ENCODE measurements at regions not wholly inside any gene's neighbourhood (a gene's known extent, or its start where the extent isn't known, plus 50 kb on each side); places are given as distances from the start of the nearest gene placed in this dataset.

- no peak for TF ChIP-seq Cebpa-rat (IDR thresholded peaks at IDR 0.05)
- no peaks in the 10 kb centered on the region for H3K27me3 ChIP-seq
- H3K9ac ChIP-seq, result no peak overlapping the region
- H4K20me1 ChIP-seq, result no peaks in the 10 kb centered on the region
- H3K4me3 ChIP-seq, result no peak overlapping the region
- H3K36me3 ChIP-seq, result no peaks in the 10 kb centered on the region
- H3K9me3 ChIP-seq (replicated peaks in 1 of 11), result 0 out of 22 replicates have a peak, but pooled peaks cover 0 to under 1% (median 0%) of the 10 kb centered on the region in 11 experiments
- no peak overlapping the region for H3K27ac ChIP-seq
- H3K4me1 ChIP-seq, result peaks cover 7 to 66% (median 19%) of the 10 kb centered on the region in 10 experiments; a peak in 18 of 20 replicates
- peak overlapping the region in 1 of 11 experiments; percentile 26; a peak in 1 of 22 replicates for H3K4me2 ChIP-seq
These were observed 397.1 kb downstream of the DMAC1 start for GRCh38 chr9:7402334-7403027.

GRCh38 chr9:7401116-7401515 lies 398.5 kb downstream of the DMAC1 start:
- TF ChIP-seq Cebpa-rat (IDR thresholded peaks at IDR 0.05), result no peak
- Histone ChIP-seq H3K4me3 (no peak overlapping the region), H4K20me1 (no peaks in the 10 kb centered on the region), H3K4me1 (peaks cover 7 to 54% (median 15%) of the 10 kb centered on the region in 10 experiments; a peak in 18 of 20 replicates), H3K27ac (no peak overlapping the region), H3K9me3 (replicated peaks in 1 of 11) (no peaks in the 10 kb centered on the region), H3K36me3 (no peaks in the 10 kb centered on the region), H3K4me2 (no peak overlapping the region), H3K27me3 (no peaks in the 10 kb centered on the region), H3K9ac (no peak overlapping the region)

DNA sequence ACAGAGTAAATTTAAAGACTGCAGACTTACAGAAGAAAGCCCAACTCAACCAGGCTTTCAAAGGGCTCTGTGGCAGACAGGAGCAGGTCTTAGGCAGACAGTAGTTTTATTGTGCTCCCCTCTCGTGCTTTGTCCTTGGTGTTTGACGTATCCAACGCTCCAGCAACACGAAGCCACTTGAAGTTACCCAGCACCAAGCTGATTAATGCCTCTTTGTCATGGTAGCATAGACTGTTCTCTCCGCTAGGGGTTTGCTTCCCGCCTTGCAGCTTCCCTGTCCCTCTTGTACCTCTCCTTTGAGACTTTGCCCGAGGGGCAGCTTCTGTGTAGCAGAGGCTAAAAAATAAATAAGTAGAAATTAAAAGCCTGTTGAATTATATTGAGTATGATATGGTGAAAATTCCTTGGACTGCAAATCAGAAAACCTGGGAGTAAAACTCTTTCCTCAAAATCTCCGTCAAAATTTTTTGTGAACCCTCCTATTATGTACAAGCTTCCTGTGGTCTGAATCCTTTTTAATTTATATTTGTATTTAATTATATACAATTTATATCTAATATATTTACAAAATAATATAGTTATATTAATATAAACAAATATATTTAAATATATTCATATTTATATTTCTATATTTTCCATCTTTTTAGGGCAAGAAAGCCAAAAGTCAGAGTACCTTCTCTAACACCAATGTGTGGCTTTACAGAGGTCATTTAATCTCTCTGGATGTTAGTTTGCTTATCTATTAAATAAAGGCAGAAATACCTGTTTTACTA lies 405.4 kb downstream of the DMAC1 start:
- H3K4me1 ChIP-seq, result peaks cover 0 to 5% (median 0%) of the 10 kb centered on the region in 10 experiments; a peak in 4 of 20 replicates
- no peaks in the 10 kb centered on the region for H3K36me3 ChIP-seq
- no peaks in the 10 kb centered on the region for H3K9me3 ChIP-seq (replicated peaks in 1 of 11)
- no peak overlapping the region for H3K27ac ChIP-seq
- TF ChIP-seq Cebpa-rat (IDR thresholded peaks at IDR 0.05), result no peak
- H3K4me3 ChIP-seq, result no peak overlapping the region
- H3K27me3 ChIP-seq, result no peaks in the 10 kb centered on the region
- H3K4me2 ChIP-seq, result no peak overlapping the region
- no peaks in the 10 kb centered on the region for H4K20me1 ChIP-seq
- no peak overlapping the region for H3K9ac ChIP-seq

DNA sequence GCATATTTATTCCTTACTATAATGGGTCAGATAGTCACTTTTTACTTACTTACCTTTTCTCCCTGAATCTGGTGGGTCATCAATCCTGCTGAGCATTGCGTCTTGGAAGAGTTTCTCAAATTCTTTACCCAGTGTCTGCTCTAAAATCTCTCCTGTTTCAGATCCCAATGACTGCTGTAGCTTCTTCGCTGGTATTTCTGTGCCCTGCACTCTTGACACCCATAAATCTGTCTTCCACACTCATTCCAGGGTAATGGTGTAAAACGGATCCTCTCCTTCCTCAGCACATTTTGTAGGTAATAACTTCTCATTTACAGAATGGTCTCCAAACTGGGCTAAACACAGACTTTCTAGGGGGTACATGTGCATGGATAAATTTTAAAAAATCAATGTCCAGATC lies 407.4 kb downstream of the DMAC1 start:
- H3K4me1 ChIP-seq, result peaks cover 0 to 23% (median 6%) of the 10 kb centered on the region in 10 experiments; a peak in 9 of 20 replicates
- H3K9me3 ChIP-seq (replicated peaks in 1 of 11), result no peaks in the 10 kb centered on the region
- H3K4me3 ChIP-seq, result no peak overlapping the region
- no peak overlapping the region for H3K27ac ChIP-seq
- H3K4me2 ChIP-seq, result no peak overlapping the region
- H3K36me3 ChIP-seq, result no peaks in the 10 kb centered on the region
- H3K9ac ChIP-seq, result no peak overlapping the region
- no peaks in the 10 kb centered on the region for H3K27me3 ChIP-seq
- H4K20me1 ChIP-seq, result no peaks in the 10 kb centered on the region
- TF ChIP-seq Cebpa-rat (IDR thresholded peaks at IDR 0.05), result no peak

GRCh38 chr9:7388755-7389154 lies 410.8 kb downstream of the DMAC1 start:
- Histone ChIP-seq H3K9me3 (replicated peaks in 1 of 11) (no peaks in the 10 kb centered on the region), H4K20me1 (no peaks in the 10 kb centered on the region), H3K36me3 (no peaks in the 10 kb centered on the region), H3K4me1 (peaks cover 0 to 34% (median 6%) of the 10 kb centered on the region in 10 experiments; a peak in 9 of 20 replicates), H3K9ac (no peak overlapping the region), H3K4me3 (no peak overlapping the region), H3K27ac (no peak overlapping the region), H3K27me3 (no peaks in the 10 kb centered on the region), H3K4me2 (peak overlapping the region in 2 of 11 experiments; percentile 35 to 43; a peak in 5 of 22 replicates)
- no peak for TF ChIP-seq Cebpa-rat (IDR thresholded peaks at IDR 0.05)

DNA sequence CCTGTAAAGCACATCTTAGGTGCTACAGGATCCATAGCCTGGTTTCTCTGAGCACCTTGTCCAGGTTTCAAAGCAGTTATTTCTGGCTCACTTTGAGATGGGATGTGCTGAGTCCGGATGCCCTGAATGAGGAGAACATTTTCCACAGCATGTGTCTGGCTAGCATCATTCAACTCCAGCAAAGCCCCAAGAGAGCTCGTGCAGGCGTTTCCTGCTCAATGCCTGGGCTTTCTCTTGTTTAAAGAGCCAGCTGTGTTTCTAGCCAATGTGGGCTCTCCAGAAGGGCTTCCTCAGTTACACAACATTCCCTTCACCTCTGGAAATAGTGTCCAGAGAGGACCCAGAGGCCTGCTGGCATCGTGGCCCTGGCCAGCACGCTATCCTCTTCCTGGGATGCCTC lies 411.7 kb downstream of the DMAC1 start:
- TF ChIP-seq Cebpa-rat (IDR thresholded peaks at IDR 0.05), result no peak

GRCh38 chr9:7382304-7382703 lies 417.3 kb downstream of the DMAC1 start:
- peaks cover 0 to 11% (median 0%) of the 10 kb centered on the region in 10 experiments; a peak in 3 of 20 replicates for H3K4me1 ChIP-seq
- no peak for TF ChIP-seq Cebpa-rat (IDR thresholded peaks at IDR 0.05)
- H4K20me1 ChIP-seq, result no peaks in the 10 kb centered on the region

More for the DNA sequence above, 411.7 kb downstream of the DMAC1 start:
- Histone ChIP-seq H4K20me1 (no peaks in the 10 kb centered on the region), H3K9me3 (replicated peaks in 1 of 11) (no peaks in the 10 kb centered on the region), H3K9ac (no peak overlapping the region), H3K4me1 (peaks cover 0 to 34% (median 6%) of the 10 kb centered on the region in 10 experiments; a peak in 9 of 20 replicates), H3K27ac (no peak overlapping the region), H3K36me3 (no peaks in the 10 kb centered on the region), H3K4me2 (peak overlapping the region in 8 of 11 experiments; percentile 5 to 43 (median 29); a peak in 6 of 22 replicates), H3K27me3 (no peaks in the 10 kb centered on the region), H3K4me3 (no peak overlapping the region)

GRCh38 chr9:7377489-7377888 lies 422.1 kb downstream of the DMAC1 start:
- no peak overlapping the region for H3K27ac ChIP-seq
- TF ChIP-seq Cebpa-rat (IDR thresholded peaks at IDR 0.05), result no peak
- H4K20me1 ChIP-seq, result no peaks in the 10 kb centered on the region
- H3K4me3 ChIP-seq, result no peak overlapping the region
- no peak overlapping the region for H3K9ac ChIP-seq
- no peaks in the 10 kb centered on the region for H3K27me3 ChIP-seq
- H3K36me3 ChIP-seq, result no peaks in the 10 kb centered on the region
- no peak overlapping the region for H3K4me2 ChIP-seq
- no peaks in the 10 kb centered on the region; a peak in 1 of 20 replicates for H3K4me1 ChIP-seq
- H3K9me3 ChIP-seq (replicated peaks in 1 of 11), result peaks cover 0 to 16% (median 0%) of the 10 kb centered on the region in 11 experiments; a peak in 4 of 22 replicates

More at GRCh38 chr9:7382304-7382703, 417.3 kb downstream of the DMAC1 start:
- Histone ChIP-seq H3K27ac (no peak overlapping the region), H3K36me3 (no peaks in the 10 kb centered on the region), H3K27me3 (no peaks in the 10 kb centered on the region), H3K9me3 (replicated peaks in 1 of 11) (no peaks in the 10 kb centered on the region), H3K4me3 (no peak overlapping the region), H3K9ac (no peak overlapping the region), H3K4me2 (no peak overlapping the region)

DNA sequence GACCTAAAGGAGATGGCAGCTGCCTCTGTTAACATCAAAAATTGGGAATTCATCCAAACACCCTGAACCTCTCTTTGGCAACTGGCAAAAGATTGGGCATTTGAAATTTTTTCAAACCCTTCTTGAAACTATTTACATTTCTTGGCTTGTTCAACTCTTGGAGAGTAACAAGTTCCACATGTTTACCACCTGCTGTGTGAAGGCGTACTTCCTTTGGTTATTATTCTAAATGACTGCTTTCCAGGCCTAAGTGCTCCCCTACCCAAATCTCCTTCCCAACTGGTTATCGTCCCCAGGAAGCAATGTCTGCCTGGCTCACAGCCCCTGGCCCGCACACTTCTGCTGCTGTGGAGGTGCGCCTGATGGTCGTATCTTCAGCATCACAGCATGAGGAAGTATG lies 422.7 kb downstream of the DMAC1 start:
- no peaks in the 10 kb centered on the region; a peak in 1 of 20 replicates for H3K4me1 ChIP-seq
- H3K4me3 ChIP-seq, result no peak overlapping the region
- H3K9ac ChIP-seq, result no peak overlapping the region
- H3K27ac ChIP-seq, result no peak overlapping the region
- no peaks in the 10 kb centered on the region for H3K36me3 ChIP-seq
- no peaks in the 10 kb centered on the region for H3K27me3 ChIP-seq
- H4K20me1 ChIP-seq, result no peaks in the 10 kb centered on the region
- TF ChIP-seq Cebpa-rat (IDR thresholded peaks at IDR 0.05), result no peak
- peaks cover 0 to 16% (median 0%) of the 10 kb centered on the region in 11 experiments; a peak in 4 of 22 replicates for H3K9me3 ChIP-seq (replicated peaks in 1 of 11)
- no peak overlapping the region for H3K4me2 ChIP-seq

Measured in BLaER1 treated with 17β-estradiol and CSF1 and Interleukin-3, amounts not matched to agents 10 nM and 100 nM (cell line).